ENCODE measurements at regions not wholly inside any gene's neighbourhood (a gene's known extent, or its start where the extent isn't known, plus 50 kb on each side); places are given as distances from the start of the nearest gene placed in this dataset.

- DNase-seq (ENCODE audit: low spot score): no peak
- H3K36me3 Mint-ChIP-seq (ENCODE audit: low read depth, unreplicated experiment): no peaks in the 10 kb centered on the region
- no peaks in the 10 kb centered on the region for H3K9me3 Mint-ChIP-seq (ENCODE audit: unreplicated experiment)
- no peaks in the 10 kb centered on the region for H3K4me1 Mint-ChIP-seq (ENCODE audit: unreplicated experiment)
- no peaks in the 10 kb centered on the region for H3K27me3 Mint-ChIP-seq (ENCODE audit: unreplicated experiment)
- no peak overlapping the region for H3K4me3 Mint-ChIP-seq (ENCODE audit: unreplicated experiment)
- TF ChIP-seq, protein P1, sequence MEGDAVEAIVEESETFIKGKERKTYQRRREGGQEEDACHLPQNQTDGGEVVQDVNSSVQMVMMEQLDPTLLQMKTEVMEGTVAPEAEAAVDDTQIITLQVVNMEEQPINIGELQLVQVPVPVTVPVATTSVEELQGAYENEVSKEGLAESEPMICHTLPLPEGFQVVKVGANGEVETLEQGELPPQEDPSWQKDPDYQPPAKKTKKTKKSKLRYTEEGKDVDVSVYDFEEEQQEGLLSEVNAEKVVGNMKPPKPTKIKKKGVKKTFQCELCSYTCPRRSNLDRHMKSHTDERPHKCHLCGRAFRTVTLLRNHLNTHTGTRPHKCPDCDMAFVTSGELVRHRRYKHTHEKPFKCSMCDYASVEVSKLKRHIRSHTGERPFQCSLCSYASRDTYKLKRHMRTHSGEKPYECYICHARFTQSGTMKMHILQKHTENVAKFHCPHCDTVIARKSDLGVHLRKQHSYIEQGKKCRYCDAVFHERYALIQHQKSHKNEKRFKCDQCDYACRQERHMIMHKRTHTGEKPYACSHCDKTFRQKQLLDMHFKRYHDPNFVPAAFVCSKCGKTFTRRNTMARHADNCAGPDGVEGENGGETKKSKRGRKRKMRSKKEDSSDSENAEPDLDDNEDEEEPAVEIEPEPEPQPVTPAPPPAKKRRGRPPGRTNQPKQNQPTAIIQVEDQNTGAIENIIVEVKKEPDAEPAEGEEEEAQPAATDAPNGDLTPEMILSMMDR (IDR thresholded peaks at IDR 0.05; ENCODE audit: unreplicated experiment): no peak
- no peak overlapping the region for H3K27ac Mint-ChIP-seq (ENCODE audit: unreplicated experiment)
These were observed 637.3 kb downstream of the TUSC7 start for GRCh38 chr3:117346901-117347300.

DNA sequence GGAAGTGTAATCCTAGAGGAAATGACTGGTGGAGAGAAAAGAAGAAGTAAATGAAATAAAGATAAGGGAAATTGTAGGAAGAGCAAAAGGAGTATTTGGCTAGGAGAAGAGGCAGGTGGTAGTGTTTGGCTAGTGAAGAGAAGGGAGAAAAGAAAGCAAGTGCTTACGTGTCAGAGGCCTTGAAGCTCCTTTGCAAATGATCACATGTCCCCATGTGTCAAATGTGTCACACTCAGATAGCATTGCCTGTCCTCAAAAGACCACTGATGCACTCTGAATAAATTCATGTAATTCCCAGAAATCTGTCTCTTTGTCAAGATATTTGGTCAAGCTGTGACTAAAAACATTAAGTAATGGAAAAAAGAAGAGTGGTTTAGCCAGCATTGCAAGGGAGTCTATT, 639.3 kb downstream of the TUSC7 start:
- peaks cover 3% of the 10 kb centered on the region for H3K4me1 Mint-ChIP-seq (ENCODE audit: unreplicated experiment)
- H3K36me3 Mint-ChIP-seq (ENCODE audit: low read depth, unreplicated experiment): no peaks in the 10 kb centered on the region
- no peak overlapping the region for H3K27ac Mint-ChIP-seq (ENCODE audit: unreplicated experiment)
- H3K9me3 Mint-ChIP-seq (ENCODE audit: unreplicated experiment): no peaks in the 10 kb centered on the region
- H3K27me3 Mint-ChIP-seq (ENCODE audit: unreplicated experiment): no peaks in the 10 kb centered on the region
- no peak overlapping the region for H3K4me3 Mint-ChIP-seq (ENCODE audit: unreplicated experiment)
- DNase-seq (ENCODE audit: low spot score): no peak
- TF ChIP-seq, protein P1 (IDR thresholded peaks at IDR 0.05; ENCODE audit: unreplicated experiment): no peak

DNA sequence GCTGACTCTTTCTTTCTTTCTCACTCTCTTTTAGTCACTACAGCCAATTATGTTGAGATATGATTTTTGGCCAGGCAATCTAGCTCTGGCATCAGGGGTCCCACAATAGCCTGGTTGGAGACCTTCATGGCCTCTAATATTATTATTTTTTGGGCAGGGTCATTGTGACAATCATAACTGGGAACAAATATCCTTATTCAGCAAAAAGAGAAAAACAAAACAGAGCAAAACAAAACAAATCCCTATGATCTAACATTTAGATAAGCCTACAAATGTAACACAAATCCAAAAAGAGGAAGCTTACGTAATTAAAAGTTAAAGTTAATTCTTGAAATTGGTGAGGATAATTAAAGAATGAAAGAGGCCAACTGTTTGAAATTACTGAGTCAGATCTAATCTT, 640.0 kb downstream of the TUSC7 start:
- H3K27me3 Mint-ChIP-seq (ENCODE audit: unreplicated experiment): no peaks in the 10 kb centered on the region
- no peak overlapping the region for H3K4me3 Mint-ChIP-seq (ENCODE audit: unreplicated experiment)
- DNase-seq (ENCODE audit: low spot score): no peak
- H3K9me3 Mint-ChIP-seq (ENCODE audit: unreplicated experiment): no peaks in the 10 kb centered on the region
- no peaks in the 10 kb centered on the region for H3K36me3 Mint-ChIP-seq (ENCODE audit: low read depth, unreplicated experiment)
- H3K27ac Mint-ChIP-seq (ENCODE audit: unreplicated experiment): no peak overlapping the region
- H3K4me1 Mint-ChIP-seq (ENCODE audit: unreplicated experiment): peaks cover 3% of the 10 kb centered on the region
- TF ChIP-seq, protein P1 (IDR thresholded peaks at IDR 0.05; ENCODE audit: unreplicated experiment): no peak

GRCh38 chr3:117350371-117350770, 640.8 kb downstream of the TUSC7 start:
- TF ChIP-seq, protein P1 (IDR thresholded peaks at IDR 0.05; ENCODE audit: unreplicated experiment): no peak

GRCh38 chr3:117355566-117355965, 646.0 kb downstream of the TUSC7 start:
- Mint-ChIP-seq H3K9me3 (ENCODE audit: unreplicated experiment) (no peaks in the 10 kb centered on the region), H3K27me3 (ENCODE audit: unreplicated experiment) (no peaks in the 10 kb centered on the region), H3K36me3 (ENCODE audit: low read depth, unreplicated experiment) (no peaks in the 10 kb centered on the region), H3K4me1 (ENCODE audit: unreplicated experiment) (peaks cover 10% of the 10 kb centered on the region), H3K27ac (ENCODE audit: unreplicated experiment) (no peak overlapping the region), H3K4me3 (ENCODE audit: unreplicated experiment) (no peak overlapping the region)
- TF ChIP-seq, protein P1 (IDR thresholded peaks at IDR 0.05; ENCODE audit: unreplicated experiment): peak; percentile 61
- peak; percentile 28 for DNase-seq (ENCODE audit: low spot score)

More at GRCh38 chr3:117350371-117350770, 640.8 kb downstream of the TUSC7 start:
- Mint-ChIP-seq H3K36me3 (ENCODE audit: low read depth, unreplicated experiment) (no peaks in the 10 kb centered on the region), H3K4me3 (ENCODE audit: unreplicated experiment) (no peak overlapping the region), H3K9me3 (ENCODE audit: unreplicated experiment) (no peaks in the 10 kb centered on the region), H3K27ac (ENCODE audit: unreplicated experiment) (no peak overlapping the region), H3K27me3 (ENCODE audit: unreplicated experiment) (no peaks in the 10 kb centered on the region), H3K4me1 (ENCODE audit: unreplicated experiment) (peaks cover 3% of the 10 kb centered on the region)
- DNase-seq (ENCODE audit: low spot score): no peak
